ENCODE measurements at regions not wholly inside any gene's neighbourhood (a gene's known extent, or its start where the extent isn't known, plus 50 kb on each side); places are given as distances from the start of the nearest gene placed in this dataset.

GRCh38 chr12:62170241-62170640 is 90.0 kb upstream of the USP15 start (continued):
- TF ChIP-seq, protein P1, sequence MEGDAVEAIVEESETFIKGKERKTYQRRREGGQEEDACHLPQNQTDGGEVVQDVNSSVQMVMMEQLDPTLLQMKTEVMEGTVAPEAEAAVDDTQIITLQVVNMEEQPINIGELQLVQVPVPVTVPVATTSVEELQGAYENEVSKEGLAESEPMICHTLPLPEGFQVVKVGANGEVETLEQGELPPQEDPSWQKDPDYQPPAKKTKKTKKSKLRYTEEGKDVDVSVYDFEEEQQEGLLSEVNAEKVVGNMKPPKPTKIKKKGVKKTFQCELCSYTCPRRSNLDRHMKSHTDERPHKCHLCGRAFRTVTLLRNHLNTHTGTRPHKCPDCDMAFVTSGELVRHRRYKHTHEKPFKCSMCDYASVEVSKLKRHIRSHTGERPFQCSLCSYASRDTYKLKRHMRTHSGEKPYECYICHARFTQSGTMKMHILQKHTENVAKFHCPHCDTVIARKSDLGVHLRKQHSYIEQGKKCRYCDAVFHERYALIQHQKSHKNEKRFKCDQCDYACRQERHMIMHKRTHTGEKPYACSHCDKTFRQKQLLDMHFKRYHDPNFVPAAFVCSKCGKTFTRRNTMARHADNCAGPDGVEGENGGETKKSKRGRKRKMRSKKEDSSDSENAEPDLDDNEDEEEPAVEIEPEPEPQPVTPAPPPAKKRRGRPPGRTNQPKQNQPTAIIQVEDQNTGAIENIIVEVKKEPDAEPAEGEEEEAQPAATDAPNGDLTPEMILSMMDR (IDR thresholded peaks at IDR 0.05; ENCODE audit: low read depth, low read length, missing input control), result no peak

GRCh38 chr12:62190689-62191490 is 69.3 kb upstream of the USP15 start:
- no peak overlapping the region for H3K27ac ChIP-seq (ENCODE audit: low read depth in 1 of 2, low read length in 2 of 2)
- H3K36me3 ChIP-seq (ENCODE audit: control insufficient read depth in 4 of 4, insufficient read depth in 3 of 4, low read depth in 1 of 4, low read length in 3 of 4), result no peaks in the 10 kb centered on the region
- peaks cover 5 to 9% (median 5%) of the 10 kb centered on the region in 4 donors for H3K27me3 ChIP-seq (ENCODE audit: control insufficient read depth in 4 of 4, insufficient read depth in 4 of 4, low read length in 3 of 4)
- peaks cover 12 to 30% (median 28%) of the 10 kb centered on the region in 4 donors for H3K4me1 ChIP-seq (ENCODE audit: control insufficient read depth in 4 of 4, insufficient read depth in 4 of 4, low read length in 3 of 4)
- H3K9me3 ChIP-seq (ENCODE audit: control insufficient read depth in 4 of 4, low read length in 3 of 4), result no peaks in the 10 kb centered on the region
- 5% methylated on average over 61 of the region's 61 CpGs for WGBS
- no peak overlapping the region for H3K9ac ChIP-seq (ENCODE audit: low read depth in 1 of 2, low read length in 2 of 2)
- TF ChIP-seq, protein P2, sequence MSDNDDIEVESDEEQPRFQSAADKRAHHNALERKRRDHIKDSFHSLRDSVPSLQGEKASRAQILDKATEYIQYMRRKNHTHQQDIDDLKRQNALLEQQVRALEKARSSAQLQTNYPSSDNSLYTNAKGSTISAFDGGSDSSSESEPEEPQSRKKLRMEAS (IDR thresholded peaks at IDR 0.05), result no peak
- no peak for TF ChIP-seq ZBTB33 (IDR thresholded peaks at IDR 0.05)
- TF ChIP-seq ATF3 (IDR thresholded peaks at IDR 0.05), result no peak
- TF ChIP-seq YY1 (IDR thresholded peaks at IDR 0.05), result no peak
- no peak for TF ChIP-seq HNF4G (IDR thresholded peaks at IDR 0.05)
- peak overlapping the region in 2 of 3 donors; percentile 21 to 42 for H3K4me3 ChIP-seq (ENCODE audit: low read depth in 1 of 3, low read length in 3 of 3)
- no peak for DNase-seq (ENCODE audit: low spot score)

- Histone ChIP-seq H3K27me3 (ENCODE audit: control insufficient read depth in 4 of 4, insufficient read depth in 4 of 4, low read length in 3 of 4) (peaks cover 5 to 9% (median 5%) of the 10 kb centered on the region in 4 donors), H3K9ac (ENCODE audit: low read depth in 1 of 2, low read length in 2 of 2) (no peak overlapping the region), H3K27ac (ENCODE audit: low read depth in 1 of 2, low read length in 2 of 2) (no peak overlapping the region), H3K36me3 (ENCODE audit: control insufficient read depth in 4 of 4, insufficient read depth in 3 of 4, low read depth in 1 of 4, low read length in 3 of 4) (no peaks in the 10 kb centered on the region), H3K4me1 (ENCODE audit: control insufficient read depth in 4 of 4, insufficient read depth in 4 of 4, low read length in 3 of 4) (peaks cover 12 to 30% (median 28%) of the 10 kb centered on the region in 4 donors), H3K9me3 (ENCODE audit: control insufficient read depth in 4 of 4, low read length in 3 of 4) (no peaks in the 10 kb centered on the region), H3K4me3 (ENCODE audit: low read depth in 1 of 3, low read length in 3 of 3) (peak overlapping the region; percentile 5 to 42 (median 21))
- WGBS, result 4% methylated on average over 41 of the region's 41 CpGs
- TF ChIP-seq SP1 (IDR thresholded peaks at IDR 0.05), result no peak
- TF ChIP-seq TAF1 (conservative IDR thresholded peaks at IDR 0.05), result no peak
- no peak for TF ChIP-seq GABPA (IDR thresholded peaks at IDR 0.05 in 1 of 2, conservative IDR thresholded peaks at IDR 0.05 in 1 of 2)
- TF ChIP-seq FOXA1 (IDR thresholded peaks at IDR 0.05), result no peak
- TF ChIP-seq, protein P3, sequence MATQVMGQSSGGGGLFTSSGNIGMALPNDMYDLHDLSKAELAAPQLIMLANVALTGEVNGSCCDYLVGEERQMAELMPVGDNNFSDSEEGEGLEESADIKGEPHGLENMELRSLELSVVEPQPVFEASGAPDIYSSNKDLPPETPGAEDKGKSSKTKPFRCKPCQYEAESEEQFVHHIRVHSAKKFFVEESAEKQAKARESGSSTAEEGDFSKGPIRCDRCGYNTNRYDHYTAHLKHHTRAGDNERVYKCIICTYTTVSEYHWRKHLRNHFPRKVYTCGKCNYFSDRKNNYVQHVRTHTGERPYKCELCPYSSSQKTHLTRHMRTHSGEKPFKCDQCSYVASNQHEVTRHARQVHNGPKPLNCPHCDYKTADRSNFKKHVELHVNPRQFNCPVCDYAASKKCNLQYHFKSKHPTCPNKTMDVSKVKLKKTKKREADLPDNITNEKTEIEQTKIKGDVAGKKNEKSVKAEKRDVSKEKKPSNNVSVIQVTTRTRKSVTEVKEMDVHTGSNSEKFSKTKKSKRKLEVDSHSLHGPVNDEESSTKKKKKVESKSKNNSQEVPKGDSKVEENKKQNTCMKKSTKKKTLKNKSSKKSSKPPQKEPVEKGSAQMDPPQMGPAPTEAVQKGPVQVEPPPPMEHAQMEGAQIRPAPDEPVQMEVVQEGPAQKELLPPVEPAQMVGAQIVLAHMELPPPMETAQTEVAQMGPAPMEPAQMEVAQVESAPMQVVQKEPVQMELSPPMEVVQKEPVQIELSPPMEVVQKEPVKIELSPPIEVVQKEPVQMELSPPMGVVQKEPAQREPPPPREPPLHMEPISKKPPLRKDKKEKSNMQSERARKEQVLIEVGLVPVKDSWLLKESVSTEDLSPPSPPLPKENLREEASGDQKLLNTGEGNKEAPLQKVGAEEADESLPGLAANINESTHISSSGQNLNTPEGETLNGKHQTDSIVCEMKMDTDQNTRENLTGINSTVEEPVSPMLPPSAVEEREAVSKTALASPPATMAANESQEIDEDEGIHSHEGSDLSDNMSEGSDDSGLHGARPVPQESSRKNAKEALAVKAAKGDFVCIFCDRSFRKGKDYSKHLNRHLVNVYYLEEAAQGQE (IDR thresholded peaks at IDR 0.05), result no peak
- TF ChIP-seq ATF3 (IDR thresholded peaks at IDR 0.05), result no peak
- no peak for TF ChIP-seq NR2F2 (IDR thresholded peaks at IDR 0.05)
- TF ChIP-seq JUND (IDR thresholded peaks at IDR 0.05), result no peak
- TF ChIP-seq, protein P2 (IDR thresholded peaks at IDR 0.05), result no peak
- TF ChIP-seq FOXA2 (IDR thresholded peaks at IDR 0.05), result no peak
- no peak for TF ChIP-seq EGR1 (IDR thresholded peaks at IDR 0.05; ENCODE audit: low read depth in 2 of 2)
- DNase-seq (ENCODE audit: low spot score), result no peak
Measured at GRCh38 chr12:62191491-62192179, 68.6 kb upstream of the USP15 start.
